Hematopoietic multipotent progenitor cell treated with erythropoietin and hydrocortisone succinate and interleukin-3 and kit ligand, for 6 days (in vitro differentiated cells): ENCODE measurements at regions not wholly inside any gene's neighbourhood (a gene's known extent, or its start where the extent isn't known, plus 50 kb on each side); places are given as distances from the start of the nearest gene placed in this dataset.
"Not testable (repeated sequence)": the region's sequence is repeated elsewhere in the genome, so short reads cannot be mapped to it uniquely, and the experiment has no call there.

Experiments
- DNase-seq: peaks from one replicate; pipeline ENCODE4 v3.0.0-alpha.2; 2015

- DNase-seq: not testable (repeated sequence)
Measured at GRCh38 chr22:16659273-16659834, 66.7 kb upstream of the CCT8L2 start.

GRCh38 chr22:16658068-16658467 is 65.5 kb upstream of the CCT8L2 start:
- DNase-seq: no peak

- DNase-seq: no peak
Measured at GRCh38 chr22:16654882-16655281, 62.3 kb upstream of the CCT8L2 start.

GRCh38 chr22:16654336-16654735 is 61.7 kb upstream of the CCT8L2 start:
- not testable (repeated sequence) for DNase-seq

GRCh38 chr22:16653222-16653621 is 60.6 kb upstream of the CCT8L2 start:
- not testable (repeated sequence) for DNase-seq

- peak; percentile 4 for DNase-seq
Measured at GRCh38 chr22:16651217-16651616, 58.6 kb upstream of the CCT8L2 start.
